ENCODE measurements at regions not wholly inside any gene's neighbourhood (a gene's known extent, or its start where the extent isn't known, plus 50 kb on each side); places are given as distances from the start of the nearest gene placed in this dataset.
A peak's percentile ranks its signal among the peaks of the same experiment; 100 is the strongest.

DNA sequence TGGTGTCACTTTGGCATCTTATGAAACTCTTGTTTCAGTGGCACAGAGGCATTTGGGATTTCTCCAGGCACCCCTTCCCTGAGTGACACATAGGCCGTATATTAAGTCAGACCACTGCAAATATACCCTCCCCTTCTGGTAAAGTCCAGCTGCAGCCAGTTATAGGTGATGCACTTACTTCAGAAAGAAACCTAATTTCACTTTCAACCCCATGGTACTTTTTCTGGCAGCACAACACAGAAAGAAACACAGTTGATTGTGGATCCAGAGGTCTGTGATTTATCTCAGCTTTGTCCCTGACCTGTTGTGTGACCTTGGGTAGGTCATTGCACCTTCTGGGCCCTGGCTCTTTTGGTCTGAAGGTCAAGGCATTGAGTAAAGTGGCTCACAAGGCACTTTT, 173.2 kb downstream of the BUB3 start:
- Histone ChIP-seq H3K27me3 (no peaks in the 10 kb centered on the region), H3K36me3 (no peaks in the 10 kb centered on the region), H3K27ac (replicated peaks in 1 of 4) (no peak overlapping the region), H3K4me1 (no peaks in the 10 kb centered on the region), H3K4me3 (no peak overlapping the region), H3K9me3 (no peaks in the 10 kb centered on the region)
- peak; percentile 50 for DNase-seq (ENCODE audit: extremely low spot score)
- intact Hi-C loops (cut with DNase I) = no loop called here
- TF ChIP-seq POLR2AphosphoS5 (IDR thresholded peaks at IDR 0.05) (no peak), POLR2A (IDR thresholded peaks at IDR 0.05; ENCODE audit: low read depth) (no peak), CTCF (IDR thresholded peaks at IDR 0.05) (no peak)
- 93% methylated on average over 1 of the region's 1 CpG for WGBS

DNA sequence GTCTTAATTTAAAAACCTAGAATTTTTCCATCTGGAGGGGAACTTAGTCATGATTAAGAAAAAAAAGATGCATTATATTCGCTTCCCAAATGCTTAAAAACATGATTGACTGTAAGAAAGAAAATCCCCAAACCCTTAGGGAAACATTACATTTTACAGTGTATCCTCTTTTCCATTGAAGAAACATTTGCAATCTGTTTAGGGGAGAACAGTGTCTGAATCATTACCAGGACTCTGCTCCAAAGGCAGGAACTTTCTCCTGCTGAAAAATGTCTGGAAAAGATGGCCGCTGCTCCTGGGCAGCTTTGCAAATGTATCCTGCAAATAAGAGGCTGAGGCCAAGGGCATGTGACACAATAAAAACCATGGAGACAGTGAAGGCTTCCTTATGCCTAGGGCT, 173.7 kb downstream of the BUB3 start:
- DNase-seq (ENCODE audit: extremely low spot score) = no peak
- 73% methylated on average over 2 of the region's 2 CpGs for WGBS
- Histone ChIP-seq H3K4me1 (no peaks in the 10 kb centered on the region), H3K4me3 (no peak overlapping the region), H3K27ac (replicated peaks in 1 of 4) (no peak overlapping the region), H3K27me3 (no peaks in the 10 kb centered on the region), H3K9me3 (no peaks in the 10 kb centered on the region), H3K36me3 (no peaks in the 10 kb centered on the region)
- TF ChIP-seq POLR2AphosphoS5 (IDR thresholded peaks at IDR 0.05) = no peak
- no peak for TF ChIP-seq EP300 (IDR thresholded peaks at IDR 0.05)
- no peak for TF ChIP-seq CTCF (IDR thresholded peaks at IDR 0.05)
- no peak for TF ChIP-seq POLR2A (IDR thresholded peaks at IDR 0.05; ENCODE audit: low read depth)
- intact Hi-C loops (cut with DNase I) = no loop called here

DNA sequence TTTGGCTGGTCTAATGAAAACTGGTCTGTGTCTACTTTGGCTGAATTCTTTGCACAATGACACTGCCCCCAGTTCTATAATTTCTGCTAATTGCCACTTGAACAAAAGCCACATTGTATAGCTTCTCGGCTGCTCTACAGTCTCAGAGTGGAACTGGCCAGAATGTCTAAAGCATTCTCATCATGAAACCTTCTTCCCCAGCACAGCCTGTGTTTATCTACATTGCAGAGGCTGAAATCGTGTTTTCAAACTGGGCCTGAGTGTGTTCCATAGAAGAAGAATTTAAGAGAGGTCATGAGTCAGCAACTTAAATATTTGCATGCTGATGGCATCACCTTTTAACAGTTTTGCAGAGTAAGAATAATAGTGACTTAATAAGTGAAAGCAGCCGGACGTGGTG, 177.2 kb downstream of the BUB3 start:
- DNase-seq (ENCODE audit: extremely low spot score) = no peak
- H3K36me3 ChIP-seq = no peaks in the 10 kb centered on the region
- H3K27ac ChIP-seq (replicated peaks in 1 of 4) = no peak overlapping the region
- intact Hi-C loops (cut with DNase I) = no loop called here
- WGBS = 81% methylated on average over 4 of the region's 4 CpGs
- H3K27me3 ChIP-seq = no peaks in the 10 kb centered on the region
- no peaks in the 10 kb centered on the region for H3K4me1 ChIP-seq
- TF ChIP-seq CTCF (IDR thresholded peaks at IDR 0.05) = no peak
- no peak for TF ChIP-seq POLR2AphosphoS5 (IDR thresholded peaks at IDR 0.05)
- no peak for TF ChIP-seq POLR2A (IDR thresholded peaks at IDR 0.05; ENCODE audit: low read depth)
- TF ChIP-seq EP300 (IDR thresholded peaks at IDR 0.05) = no peak
- H3K4me3 ChIP-seq = no peak overlapping the region
- no peaks in the 10 kb centered on the region for H3K9me3 ChIP-seq

- TF ChIP-seq POLR2AphosphoS5 (IDR thresholded peaks at IDR 0.05) = no peak
- no peak for TF ChIP-seq EP300 (IDR thresholded peaks at IDR 0.05)
- no peak for TF ChIP-seq CTCF (IDR thresholded peaks at IDR 0.05)
- no peak for TF ChIP-seq POLR2A (IDR thresholded peaks at IDR 0.05; ENCODE audit: low read depth)
- WGBS = 90% methylated on average over 1 of the region's 1 CpG
- H3K36me3 ChIP-seq = no peaks in the 10 kb centered on the region
- H3K27me3 ChIP-seq = no peaks in the 10 kb centered on the region
- no peaks in the 10 kb centered on the region for H3K4me1 ChIP-seq
- intact Hi-C loops (cut with DNase I) = no loop called here
- no peaks in the 10 kb centered on the region for H3K9me3 ChIP-seq
- H3K27ac ChIP-seq (replicated peaks in 1 of 4) = no peak overlapping the region
- DNase-seq (ENCODE audit: extremely low spot score) = no peak
- H3K4me3 ChIP-seq = no peak overlapping the region
These were observed 192.4 kb downstream of the BUB3 start for GRCh38 chr10:123346581-123346980.
